Upper lobe of right lung (tissue), 1 donor: ENCODE measurements at regions not wholly inside any gene's neighbourhood (a gene's known extent, or its start where the extent isn't known, plus 50 kb on each side); places are given as distances from the start of the nearest gene placed in this dataset.

ENCODE experiments used
- ATAC-seq: fragments of 200-7000 bp; cut with Tn5 transposase; one replicate; pipeline ENCODE4 v1.9.1; 2020; ENCODE audit warnings: mild to moderate bottlenecking, moderate library complexity
- DNase-seq: peaks from one replicate; pipeline ENCODE4 v3.0.0-alpha.2; 2020
- H3K27ac ChIP-seq: fragments of 200-600 bp; one replicate; pipeline ENCODE4 v1.8.0; 2022
- H3K27me3 ChIP-seq: fragments of 200-600 bp; one replicate; pipeline ENCODE4 v1.8.0; 2022; ENCODE audit warnings: mild to moderate bottlenecking
- H3K36me3 ChIP-seq: fragments of 200-600 bp; one replicate; pipeline ENCODE4 v1.8.0; 2022
- H3K4me1 ChIP-seq: fragments of 200-600 bp; one replicate; pipeline ENCODE4 v1.8.0; 2022
- H3K4me3 ChIP-seq: fragments of 200-600 bp; one replicate; pipeline ENCODE4 v1.8.0; 2022; ENCODE audit warnings: mild to moderate bottlenecking
- H3K9me3 ChIP-seq: fragments of 200-600 bp; one replicate; pipeline ENCODE4 v1.8.0; 2022
- intact Hi-C: fragments of 100-400 bp; cut with DNase I; formaldehyde crosslinking; loops from one replicate; pipeline ENCODE4 v1.11.0; 2022
- TF ChIP-seq, protein P1 (sequence below): fragments of 200-600 bp; IDR thresholded peaks from one replicate; pipeline ENCODE4 v1.8.0; 2022; ENCODE audit warnings: antibody characterized with exemption
- donor health status: DM: no; HTN: yes; CAD: no; lungs with severe emphysema.

- no peaks in the 10 kb centered on the region for H3K4me1 ChIP-seq
- no peak for DNase-seq
Measured at GRCh38 chr19:30152510-30153291, 210.7 kb downstream of the URI1 start.

DNA sequence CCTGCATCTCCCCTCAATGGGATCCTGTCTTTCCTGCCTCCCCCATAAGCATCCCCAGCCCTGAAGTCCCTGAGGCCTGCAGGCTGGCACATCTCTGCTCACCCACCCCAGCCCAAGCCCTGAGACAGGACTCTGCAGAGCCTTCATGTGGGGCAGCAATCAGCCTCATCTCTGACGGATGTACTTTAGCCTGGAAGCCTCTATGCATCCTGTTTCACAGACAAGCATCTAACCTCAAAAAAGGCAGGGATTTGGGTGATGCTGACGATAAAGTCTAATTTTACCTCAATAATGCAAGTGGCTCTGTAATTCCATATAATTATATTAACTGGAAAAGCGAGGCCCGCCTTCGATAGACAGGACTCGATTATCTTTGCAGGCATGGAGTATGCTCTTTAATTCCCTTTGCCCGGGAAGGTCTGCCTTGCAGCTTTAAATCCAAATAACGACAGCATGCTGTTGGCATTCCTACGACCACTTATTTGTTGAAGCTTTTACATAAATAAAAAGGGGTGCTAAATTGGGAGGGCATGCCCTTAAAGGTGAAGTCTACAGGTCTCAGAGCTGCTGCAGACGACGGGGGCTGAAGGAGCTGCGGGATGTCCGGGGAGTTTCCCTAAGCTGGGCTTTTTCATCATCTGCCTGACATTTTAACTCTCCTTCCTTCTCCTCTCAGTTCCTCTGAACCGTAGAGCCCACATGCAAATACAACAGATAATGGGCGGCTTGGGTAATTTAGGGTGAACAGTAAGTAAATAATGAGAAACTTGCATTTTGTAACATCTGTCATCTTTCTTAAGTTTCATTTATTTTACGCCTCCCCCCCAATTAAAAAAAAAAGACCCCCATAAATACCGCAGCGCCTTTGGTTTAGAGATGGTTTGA lies 211.5 kb downstream of the URI1 start:
- H3K27me3 ChIP-seq: peaks cover 11% of the 10 kb centered on the region
- no peak overlapping the region for H3K27ac ChIP-seq
- no peaks in the 10 kb centered on the region for H3K36me3 ChIP-seq
- H3K4me1 ChIP-seq: no peaks in the 10 kb centered on the region
- no peak overlapping the region for H3K4me3 ChIP-seq
- DNase-seq (no peak), ATAC-seq (no peak)
- H3K9me3 ChIP-seq: no peaks in the 10 kb centered on the region
- intact Hi-C loops: no loop called here
- TF ChIP-seq, protein P1, sequence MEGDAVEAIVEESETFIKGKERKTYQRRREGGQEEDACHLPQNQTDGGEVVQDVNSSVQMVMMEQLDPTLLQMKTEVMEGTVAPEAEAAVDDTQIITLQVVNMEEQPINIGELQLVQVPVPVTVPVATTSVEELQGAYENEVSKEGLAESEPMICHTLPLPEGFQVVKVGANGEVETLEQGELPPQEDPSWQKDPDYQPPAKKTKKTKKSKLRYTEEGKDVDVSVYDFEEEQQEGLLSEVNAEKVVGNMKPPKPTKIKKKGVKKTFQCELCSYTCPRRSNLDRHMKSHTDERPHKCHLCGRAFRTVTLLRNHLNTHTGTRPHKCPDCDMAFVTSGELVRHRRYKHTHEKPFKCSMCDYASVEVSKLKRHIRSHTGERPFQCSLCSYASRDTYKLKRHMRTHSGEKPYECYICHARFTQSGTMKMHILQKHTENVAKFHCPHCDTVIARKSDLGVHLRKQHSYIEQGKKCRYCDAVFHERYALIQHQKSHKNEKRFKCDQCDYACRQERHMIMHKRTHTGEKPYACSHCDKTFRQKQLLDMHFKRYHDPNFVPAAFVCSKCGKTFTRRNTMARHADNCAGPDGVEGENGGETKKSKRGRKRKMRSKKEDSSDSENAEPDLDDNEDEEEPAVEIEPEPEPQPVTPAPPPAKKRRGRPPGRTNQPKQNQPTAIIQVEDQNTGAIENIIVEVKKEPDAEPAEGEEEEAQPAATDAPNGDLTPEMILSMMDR: no peak

More at GRCh38 chr19:30152510-30153291, 210.7 kb downstream of the URI1 start:
- H3K27me3 ChIP-seq: peaks cover 11% of the 10 kb centered on the region
- TF ChIP-seq, protein P1: no peak
- H3K9me3 ChIP-seq: no peaks in the 10 kb centered on the region
- H3K36me3 ChIP-seq: no peaks in the 10 kb centered on the region
- ATAC-seq: no peak
- no peak overlapping the region for H3K27ac ChIP-seq
- H3K4me3 ChIP-seq: no peak overlapping the region
- intact Hi-C loops: no loop called here

DNA sequence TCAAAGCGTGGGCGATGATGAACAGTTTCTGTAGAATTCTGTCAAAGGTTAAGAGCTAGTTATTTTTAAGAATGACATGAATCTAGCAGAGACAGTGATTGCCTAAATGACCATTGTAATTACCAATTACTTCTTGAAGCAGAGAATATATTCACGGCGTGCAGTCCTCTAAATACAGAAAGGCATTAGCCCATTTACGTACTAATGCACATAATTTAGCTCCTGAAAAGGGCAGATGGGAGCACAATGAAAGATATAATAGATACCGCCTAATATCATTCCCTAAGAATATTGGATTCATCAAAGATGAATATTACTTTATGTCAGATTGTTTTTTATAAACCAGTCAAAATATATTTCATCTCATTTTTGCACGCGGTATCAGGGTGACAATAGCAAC lies 212.4 kb downstream of the URI1 start:
- H3K36me3 ChIP-seq: no peaks in the 10 kb centered on the region
- intact Hi-C loops: no loop called here
- no peak overlapping the region for H3K27ac ChIP-seq
- H3K4me1 ChIP-seq: no peaks in the 10 kb centered on the region
- H3K9me3 ChIP-seq: no peaks in the 10 kb centered on the region
- ATAC-seq (no peak), DNase-seq (no peak)
- peaks cover 11% of the 10 kb centered on the region for H3K27me3 ChIP-seq
- TF ChIP-seq, protein P1: no peak
- no peak overlapping the region for H3K4me3 ChIP-seq

- no peak overlapping the region for H3K4me3 ChIP-seq
- DNase-seq: no peak
- H3K27me3 ChIP-seq: peaks cover 11% of the 10 kb centered on the region
Measured at GRCh38 chr19:30155381-30156200, 213.6 kb downstream of the URI1 start.

GRCh38 chr19:30156646-30157045 lies 214.6 kb downstream of the URI1 start:
- H3K4me1 ChIP-seq: no peaks in the 10 kb centered on the region
- TF ChIP-seq, protein P1: no peak
- H3K27me3 ChIP-seq: peaks cover 11% of the 10 kb centered on the region
- ATAC-seq (no peak), DNase-seq (no peak)
- H3K36me3 ChIP-seq: no peaks in the 10 kb centered on the region
- intact Hi-C loops: no loop called here
- H3K4me3 ChIP-seq: no peak overlapping the region
- no peak overlapping the region for H3K27ac ChIP-seq
- H3K9me3 ChIP-seq: no peaks in the 10 kb centered on the region

More at GRCh38 chr19:30155381-30156200, 213.6 kb downstream of the URI1 start:
- no peak for ATAC-seq
- Histone ChIP-seq H3K4me1 (no peaks in the 10 kb centered on the region), H3K27ac (no peak overlapping the region), H3K36me3 (no peaks in the 10 kb centered on the region), H3K9me3 (no peaks in the 10 kb centered on the region)
- intact Hi-C loops: no loop called here
- TF ChIP-seq, protein P1: no peak
